ENCODE measurements at regions not wholly inside any gene's neighbourhood (a gene's known extent, or its start where the extent isn't known, plus 50 kb on each side); places are given as distances from the start of the nearest gene placed in this dataset.

DNA sequence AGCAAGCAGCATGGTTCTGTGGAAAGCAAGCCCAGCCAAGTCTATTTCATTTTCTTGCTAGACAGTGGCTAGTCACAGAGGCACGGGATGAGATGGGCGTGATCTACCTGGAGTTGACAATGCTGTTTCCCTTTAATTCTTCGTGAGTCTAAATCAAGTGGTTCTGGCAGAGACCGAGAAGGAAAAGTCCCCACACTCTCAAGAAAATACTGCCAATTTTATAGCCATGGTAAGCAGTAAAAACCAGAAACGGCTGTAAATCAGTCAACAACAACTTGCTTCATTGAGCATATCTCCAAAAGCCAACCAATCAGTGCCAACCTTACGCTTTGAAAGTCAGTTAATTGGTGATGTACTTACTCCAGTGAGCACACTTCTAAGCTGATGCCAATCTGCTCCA, 223.4 kb downstream of the SEC23IP start:
- no peaks in the 10 kb centered on the region for H3K36me3 Mint-ChIP-seq (ENCODE audit: low read depth)
- 89 to 100% methylated on average over 5 to 6 of the region's 6 CpGs for WGBS, 2 experiments (ENCODE audit: insufficient coverage in 1 of 2, insufficient read length in 1 of 2)
- Histone ChIP-seq H3K27me3 (ENCODE audit: control insufficient read depth, insufficient read depth, low read length, poor library complexity, severe bottlenecking) (no peaks in the 10 kb centered on the region), H3K27ac (ENCODE audit: low read depth, low read length) (no peak overlapping the region), H3K4me3 (ENCODE audit: low read length) (no peak overlapping the region), H3K9me3 (ENCODE audit: control insufficient read depth, low read length) (peaks cover 4% of the 10 kb centered on the region), H3K4me1 (ENCODE audit: control insufficient read depth, insufficient read depth, low read length) (no peaks in the 10 kb centered on the region), H3K9ac (ENCODE audit: extremely low read depth, low read length, poor library complexity, severe bottlenecking) (no peak overlapping the region), H3K36me3 (ENCODE audit: control insufficient read depth, insufficient read depth, low read length) (no peaks in the 10 kb centered on the region)
- DNase-seq, result no peak
- TF ChIP-seq, protein P1, sequence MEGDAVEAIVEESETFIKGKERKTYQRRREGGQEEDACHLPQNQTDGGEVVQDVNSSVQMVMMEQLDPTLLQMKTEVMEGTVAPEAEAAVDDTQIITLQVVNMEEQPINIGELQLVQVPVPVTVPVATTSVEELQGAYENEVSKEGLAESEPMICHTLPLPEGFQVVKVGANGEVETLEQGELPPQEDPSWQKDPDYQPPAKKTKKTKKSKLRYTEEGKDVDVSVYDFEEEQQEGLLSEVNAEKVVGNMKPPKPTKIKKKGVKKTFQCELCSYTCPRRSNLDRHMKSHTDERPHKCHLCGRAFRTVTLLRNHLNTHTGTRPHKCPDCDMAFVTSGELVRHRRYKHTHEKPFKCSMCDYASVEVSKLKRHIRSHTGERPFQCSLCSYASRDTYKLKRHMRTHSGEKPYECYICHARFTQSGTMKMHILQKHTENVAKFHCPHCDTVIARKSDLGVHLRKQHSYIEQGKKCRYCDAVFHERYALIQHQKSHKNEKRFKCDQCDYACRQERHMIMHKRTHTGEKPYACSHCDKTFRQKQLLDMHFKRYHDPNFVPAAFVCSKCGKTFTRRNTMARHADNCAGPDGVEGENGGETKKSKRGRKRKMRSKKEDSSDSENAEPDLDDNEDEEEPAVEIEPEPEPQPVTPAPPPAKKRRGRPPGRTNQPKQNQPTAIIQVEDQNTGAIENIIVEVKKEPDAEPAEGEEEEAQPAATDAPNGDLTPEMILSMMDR (conservative IDR thresholded peaks at IDR 0.05), result no peak
- no peaks in the 10 kb centered on the region for H3K9me3 Mint-ChIP-seq
- no peaks in the 10 kb centered on the region for H3K27me3 Mint-ChIP-seq (ENCODE audit: insufficient read depth)
- H3K27ac Mint-ChIP-seq, result no peak overlapping the region
- no peak overlapping the region for H3K4me3 Mint-ChIP-seq
- H3K4me1 Mint-ChIP-seq, result no peaks in the 10 kb centered on the region

DNA sequence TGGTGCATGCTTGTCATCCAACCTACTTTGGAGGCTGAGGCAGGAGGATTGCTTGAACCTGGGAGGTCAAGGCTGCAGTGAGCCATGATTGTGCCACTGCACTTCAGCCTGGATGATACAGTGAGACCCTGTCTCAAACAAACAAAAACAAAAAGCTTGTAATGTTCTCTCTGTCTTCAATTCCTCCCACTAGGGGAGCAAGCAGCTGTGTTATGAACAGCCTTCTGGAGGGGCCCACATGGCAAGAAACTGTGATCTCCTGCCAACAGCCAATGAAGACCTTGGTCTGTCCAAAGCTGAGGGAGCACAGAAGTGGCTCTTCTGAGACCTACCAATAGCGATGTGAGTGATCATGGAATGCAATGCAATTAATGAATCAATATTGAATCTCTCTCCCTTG, 229.2 kb downstream of the SEC23IP start:
- no peak overlapping the region for H3K27ac Mint-ChIP-seq
- no peaks in the 10 kb centered on the region for H3K27me3 ChIP-seq (ENCODE audit: control insufficient read depth, insufficient read depth, low read length, poor library complexity, severe bottlenecking)
- TF ChIP-seq, protein P1 (conservative IDR thresholded peaks at IDR 0.05), result peak; percentile 60
- no peak overlapping the region for H3K9ac ChIP-seq (ENCODE audit: extremely low read depth, low read length, poor library complexity, severe bottlenecking)
- peaks cover 4% of the 10 kb centered on the region for H3K9me3 ChIP-seq (ENCODE audit: control insufficient read depth, low read length)
- no peak overlapping the region for H3K4me3 ChIP-seq (ENCODE audit: low read length)
- H3K36me3 ChIP-seq (ENCODE audit: control insufficient read depth, insufficient read depth, low read length), result no peaks in the 10 kb centered on the region
- H3K27me3 Mint-ChIP-seq (ENCODE audit: insufficient read depth), result peaks cover 2% of the 10 kb centered on the region
- DNase-seq, result no peak
- no peaks in the 10 kb centered on the region for H3K9me3 Mint-ChIP-seq
- H3K4me3 Mint-ChIP-seq, result no peak overlapping the region
- no peaks in the 10 kb centered on the region for H3K36me3 Mint-ChIP-seq (ENCODE audit: low read depth)
- H3K4me1 ChIP-seq (ENCODE audit: control insufficient read depth, insufficient read depth, low read length), result no peaks in the 10 kb centered on the region
- H3K27ac ChIP-seq (ENCODE audit: low read depth, low read length), result no peak overlapping the region
- WGBS, 2 experiments (ENCODE audit: insufficient coverage in 1 of 2, insufficient read length in 1 of 2), result 92 to 100% methylated on average over 1 of the region's 1 CpG
- peaks cover 7% of the 10 kb centered on the region for H3K4me1 Mint-ChIP-seq

DNA sequence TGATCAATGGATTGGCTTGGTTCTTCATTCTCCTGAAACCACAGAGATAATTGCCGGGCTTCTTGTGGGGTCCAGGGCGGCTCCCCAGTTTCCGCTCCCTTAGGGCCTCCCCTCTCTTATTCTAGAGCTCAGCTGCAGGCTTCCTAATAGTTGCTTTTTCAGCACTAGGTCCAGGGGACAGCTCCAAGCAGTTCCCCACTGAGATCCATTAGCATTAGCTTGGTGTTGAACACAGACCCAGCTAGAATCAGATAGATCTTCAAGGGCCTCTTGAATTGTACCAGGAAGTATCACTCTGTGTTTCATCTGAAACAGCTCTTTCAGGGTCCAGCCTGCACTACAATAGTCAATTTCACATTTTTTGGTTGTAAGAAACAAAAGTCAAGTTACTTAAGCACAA, 238.7 kb downstream of the SEC23IP start:
- Mint-ChIP-seq H3K27me3 (ENCODE audit: insufficient read depth) (no peaks in the 10 kb centered on the region), H3K9me3 (no peaks in the 10 kb centered on the region), H3K4me1 (peaks cover 18% of the 10 kb centered on the region), H3K4me3 (no peak overlapping the region), H3K27ac (no peak overlapping the region), H3K36me3 (ENCODE audit: low read depth) (no peaks in the 10 kb centered on the region)
- no peak overlapping the region for H3K4me3 ChIP-seq (ENCODE audit: low read length)
- no peak overlapping the region for H3K9ac ChIP-seq (ENCODE audit: extremely low read depth, low read length, poor library complexity, severe bottlenecking)
- no peaks in the 10 kb centered on the region for H3K9me3 ChIP-seq (ENCODE audit: control insufficient read depth, low read length)
- 68% methylated on average over 3 of the region's 3 CpGs; no CpG with 5 or more reads in 1 of the 2 experiments for WGBS, 2 experiments (ENCODE audit: insufficient coverage in 1 of 2, insufficient read length in 1 of 2)
- no peak overlapping the region for H3K27ac ChIP-seq (ENCODE audit: low read depth, low read length)
- peaks cover 5% of the 10 kb centered on the region for H3K4me1 ChIP-seq (ENCODE audit: control insufficient read depth, insufficient read depth, low read length)
- peak; percentile 90 for DNase-seq
- TF ChIP-seq, protein P1 (conservative IDR thresholded peaks at IDR 0.05), result no peak
- H3K36me3 ChIP-seq (ENCODE audit: control insufficient read depth, insufficient read depth, low read length), result no peaks in the 10 kb centered on the region
- no peaks in the 10 kb centered on the region for H3K27me3 ChIP-seq (ENCODE audit: control insufficient read depth, insufficient read depth, low read length, poor library complexity, severe bottlenecking)
